ENCODE measurements at regions not wholly inside any gene's neighbourhood (a gene's known extent, or its start where the extent isn't known, plus 50 kb on each side); places are given as distances from the start of the nearest gene placed in this dataset.

GRCh38 chrX:25180242-25180641 lies 164.5 kb upstream of the ARX start:
- no peak for DNase-seq (ENCODE audit: extremely low spot score, unreplicated experiment)
- Mint-ChIP-seq H3K4me3 (ENCODE audit: unreplicated experiment) (no peak overlapping the region), H3K27ac (ENCODE audit: unreplicated experiment) (no peak overlapping the region), H3K36me3 (ENCODE audit: unreplicated experiment) (no peaks in the 10 kb centered on the region), H3K27me3 (ENCODE audit: unreplicated experiment) (peaks cover 4% of the 10 kb centered on the region), H3K4me1 (ENCODE audit: unreplicated experiment) (no peaks in the 10 kb centered on the region), H3K9me3 (ENCODE audit: unreplicated experiment) (no peaks in the 10 kb centered on the region)
- no peak for TF ChIP-seq CTCF (IDR thresholded peaks at IDR 0.05)

DNA sequence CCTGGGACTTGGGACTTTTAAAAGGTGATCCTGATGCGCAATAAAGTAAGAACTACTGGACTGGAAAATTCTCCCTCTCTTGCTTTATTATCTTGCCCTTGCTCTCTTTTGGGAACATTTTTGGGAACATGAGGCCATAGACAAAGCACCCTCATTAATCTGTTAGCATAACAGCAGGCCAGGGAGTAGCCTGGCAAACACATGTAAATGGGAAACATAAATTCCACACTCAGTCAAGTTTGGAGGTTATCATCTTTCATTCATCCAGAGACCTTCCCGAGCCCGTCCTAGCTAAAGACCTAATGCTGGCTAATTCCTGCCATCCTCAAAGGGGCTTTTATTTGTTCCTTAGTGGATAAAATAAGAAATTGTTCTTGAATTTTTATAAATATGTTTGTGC lies 162.8 kb upstream of the ARX start:
- H3K36me3 Mint-ChIP-seq (ENCODE audit: unreplicated experiment) = no peaks in the 10 kb centered on the region
- TF ChIP-seq CTCF (IDR thresholded peaks at IDR 0.05) = no peak
- no peaks in the 10 kb centered on the region for H3K9me3 Mint-ChIP-seq (ENCODE audit: unreplicated experiment)
- no peaks in the 10 kb centered on the region for H3K4me1 Mint-ChIP-seq (ENCODE audit: unreplicated experiment)
- peaks cover 4% of the 10 kb centered on the region for H3K27me3 Mint-ChIP-seq (ENCODE audit: unreplicated experiment)
- H3K27ac Mint-ChIP-seq (ENCODE audit: unreplicated experiment) = no peak overlapping the region
- H3K4me3 Mint-ChIP-seq (ENCODE audit: unreplicated experiment) = no peak overlapping the region
- no peak for DNase-seq (ENCODE audit: extremely low spot score, unreplicated experiment)

DNA sequence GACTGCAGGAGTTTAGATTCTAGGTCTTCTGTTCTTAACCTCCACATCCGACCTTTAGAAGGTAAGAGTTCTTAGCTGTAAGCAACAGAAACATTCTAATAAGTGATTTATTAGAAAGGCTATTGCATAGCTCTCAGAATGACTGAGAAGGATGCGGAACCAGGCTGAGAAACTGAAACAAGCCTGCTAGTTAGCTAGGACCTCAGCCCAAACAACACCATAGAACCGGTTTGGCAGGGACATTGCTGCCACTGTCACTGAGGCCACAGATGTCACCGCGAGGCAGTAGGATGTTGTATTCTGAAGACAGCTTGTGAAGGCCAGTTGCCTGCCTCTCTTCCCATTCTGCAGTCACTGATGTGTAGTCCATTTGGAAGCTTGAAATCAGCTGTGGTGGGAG lies 160.0 kb upstream of the ARX start:
- H3K27ac Mint-ChIP-seq (ENCODE audit: unreplicated experiment) = no peak overlapping the region
- H3K27me3 Mint-ChIP-seq (ENCODE audit: unreplicated experiment) = peaks cover 4% of the 10 kb centered on the region
- no peaks in the 10 kb centered on the region for H3K4me1 Mint-ChIP-seq (ENCODE audit: unreplicated experiment)
- no peaks in the 10 kb centered on the region for H3K36me3 Mint-ChIP-seq (ENCODE audit: unreplicated experiment)
- H3K9me3 Mint-ChIP-seq (ENCODE audit: unreplicated experiment) = no peaks in the 10 kb centered on the region
- no peak for TF ChIP-seq CTCF (IDR thresholded peaks at IDR 0.05)
- H3K4me3 Mint-ChIP-seq (ENCODE audit: unreplicated experiment) = no peak overlapping the region
- DNase-seq (ENCODE audit: extremely low spot score, unreplicated experiment) = no peak

DNA sequence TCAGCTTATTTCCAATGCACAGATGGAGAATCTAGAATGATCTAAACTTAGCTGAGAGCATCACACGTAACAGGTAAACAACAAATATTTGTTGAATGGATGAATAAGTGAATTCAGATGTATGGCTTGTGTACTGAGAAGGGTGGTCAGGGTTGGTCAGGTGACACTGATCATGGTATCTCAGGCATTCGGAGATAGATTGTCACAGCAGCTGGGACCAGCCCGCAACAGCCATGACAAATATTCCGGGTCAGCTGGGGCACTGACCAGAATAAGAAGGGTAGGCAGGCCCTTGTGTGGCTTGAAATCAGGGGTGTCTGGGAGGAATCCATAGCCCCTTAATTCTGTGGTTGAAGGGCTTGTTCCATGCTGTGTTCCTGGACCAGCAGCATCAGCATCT lies 159.4 kb upstream of the ARX start:
- no peak for DNase-seq (ENCODE audit: extremely low spot score, unreplicated experiment)
- no peak overlapping the region for H3K4me3 Mint-ChIP-seq (ENCODE audit: unreplicated experiment)
- H3K9me3 Mint-ChIP-seq (ENCODE audit: unreplicated experiment) = no peaks in the 10 kb centered on the region
- no peaks in the 10 kb centered on the region for H3K4me1 Mint-ChIP-seq (ENCODE audit: unreplicated experiment)
- no peak for TF ChIP-seq CTCF (IDR thresholded peaks at IDR 0.05)
- H3K36me3 Mint-ChIP-seq (ENCODE audit: unreplicated experiment) = no peaks in the 10 kb centered on the region
- peaks cover 3% of the 10 kb centered on the region for H3K27me3 Mint-ChIP-seq (ENCODE audit: unreplicated experiment)
- no peak overlapping the region for H3K27ac Mint-ChIP-seq (ENCODE audit: unreplicated experiment)

DNA sequence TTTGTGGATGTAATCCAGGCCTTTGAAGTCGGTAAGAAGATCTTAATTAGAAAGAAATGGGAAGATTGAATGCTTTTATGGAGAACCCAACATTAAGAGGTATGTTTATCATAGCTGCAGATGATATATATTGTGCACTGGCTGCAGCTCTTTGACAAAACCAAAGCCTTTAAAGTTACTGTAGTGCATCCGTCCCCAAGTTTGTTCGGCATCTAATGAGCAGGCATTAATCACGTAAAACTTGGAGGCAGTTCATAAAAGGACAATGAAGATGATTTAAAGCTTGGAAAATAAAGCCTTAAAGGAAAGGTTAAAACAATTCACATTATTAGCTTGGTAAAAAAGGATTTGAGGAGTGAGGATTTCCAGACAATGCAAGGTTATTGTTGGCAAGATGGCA lies 150.8 kb upstream of the ARX start:
- DNase-seq (ENCODE audit: extremely low spot score, unreplicated experiment) = no peak
- H3K27ac Mint-ChIP-seq (ENCODE audit: unreplicated experiment) = no peak overlapping the region
- no peaks in the 10 kb centered on the region for H3K36me3 Mint-ChIP-seq (ENCODE audit: unreplicated experiment)
- no peak for TF ChIP-seq CTCF (IDR thresholded peaks at IDR 0.05)
- H3K4me1 Mint-ChIP-seq (ENCODE audit: unreplicated experiment) = no peaks in the 10 kb centered on the region
- no peaks in the 10 kb centered on the region for H3K9me3 Mint-ChIP-seq (ENCODE audit: unreplicated experiment)
- peaks cover 19% of the 10 kb centered on the region for H3K27me3 Mint-ChIP-seq (ENCODE audit: unreplicated experiment)
- H3K4me3 Mint-ChIP-seq (ENCODE audit: unreplicated experiment) = no peak overlapping the region

Measured in osteocyte (in vitro differentiated cells).